PC-9 (cell line): ENCODE measurements at regions not wholly inside any gene's neighbourhood (a gene's known extent, or its start where the extent isn't known, plus 50 kb on each side); places are given as distances from the start of the nearest gene placed in this dataset.

Experiments
- BruUV-seq: library from RNA; stranded (reverse); fragments of 400-500 nt; replicated peaks from 2 replicates; lab custom pipeline; 2021; lab: Mats Ljungman, UMichigan
- CTCF ChIA-PET: fragments of 300-600 bp; sonication (Branson Sonifier 250); formaldehyde crosslinking; loops from one replicate; lab custom pipeline; 2022; ENCODE audit warnings: antibody characterized with exemption; lab: Charles Lee
- POLR2A ChIA-PET: fragments of 300-600 bp; sonication (Branson Sonifier 250); formaldehyde crosslinking; loops from one replicate; lab custom pipeline; 2022; ENCODE audit warnings: antibody characterized with exemption; ENCODE audit not compliant: unreplicated experiment; lab: Charles Lee
- DNase-seq, 2 experiments: peaks; one replicate each; pipeline versions ENCODE4 v3.0.0 to v3.0.0-alpha.2; 2015 to 2022; ENCODE audit warnings: mixed read lengths in 1 of 2
- H2AFZ ChIP-seq: fragments of 200-600 bp; sonication (generic); 2 replicates; pipeline ENCODE4 v1.8.1; 2017; ENCODE audit warnings: antibody characterized with exemption
- H3F3A ChIP-seq: fragments of 200-600 bp; sonication (generic); 2 replicates; pipeline ENCODE4 v1.8.1; 2017; ENCODE audit warnings: antibody characterized with exemption, mild to moderate bottlenecking, low read depth; ENCODE audit not compliant: insufficient read depth
- H3K27ac ChIP-seq: fragments of 200-600 bp; sonication (generic); 2 replicates; pipeline ENCODE4 v1.6.1; 2016; ENCODE audit warnings: mixed run types
- H3K27me3 ChIP-seq: fragments of 200-600 bp; sonication (generic); 2 replicates; pipeline ENCODE4 v1.6.1; 2016; ENCODE audit warnings: low read depth, mixed run types; ENCODE audit not compliant: insufficient read depth
- H3K36me3 ChIP-seq: fragments of 200-600 bp; sonication (generic); 2 replicates; pipeline ENCODE4 v1.6.1; 2016; ENCODE audit warnings: low read depth, mixed run types
- H3K4me1 ChIP-seq: fragments of 200-600 bp; sonication (generic); replicated peaks from 2 replicates; pipeline ENCODE4 v1.6.1; 2016; ENCODE audit warnings: mixed run types; ENCODE audit not compliant: insufficient read depth
- H3K4me2 ChIP-seq: fragments of 200-600 bp; sonication (generic); 2 replicates; pipeline ENCODE4 v1.6.1; 2017; ENCODE audit warnings: mixed run types
- H3K4me3 ChIP-seq: fragments of 200-600 bp; sonication (generic); 2 replicates; pipeline ENCODE4 v1.6.1; 2016; ENCODE audit warnings: mixed run types
- H3K79me2 ChIP-seq: fragments of 200-600 bp; sonication (generic); 2 replicates; pipeline ENCODE4 v1.6.1; 2017; ENCODE audit warnings: low read depth, mixed run types
- H3K9me2 ChIP-seq: fragments of 200-600 bp; sonication (generic); 2 replicates; pipeline ENCODE4 v1.8.1; 2017; ENCODE audit warnings: mild to moderate bottlenecking; ENCODE audit not compliant: insufficient read depth
- H3K9me3 ChIP-seq: fragments of 200-600 bp; sonication (generic); 2 replicates; pipeline ENCODE4 v1.8.1; 2016; ENCODE audit warnings: low read depth; ENCODE audit not compliant: insufficient read depth
- H4K20me1 ChIP-seq: fragments of 200-600 bp; sonication (generic); 2 replicates; pipeline ENCODE4 v1.8.1; 2017; ENCODE audit not compliant: insufficient read depth
- EZH2 ChIP-seq: fragments of 200-600 bp; sonication (generic); IDR thresholded peaks from 2 replicates; pipeline ENCODE4 v1.8.0; 2017; ENCODE audit warnings: antibody characterized with exemption, low read depth
- intact Hi-C: fragments of 100-400 bp; cut with micrococcal nuclease; formaldehyde crosslinking; loops from one replicate; pipeline ENCODE4 v1.10.0; 2022; ENCODE audit not compliant: unreplicated experiment
- TF ChIP-seq, protein P1 (sequence below): fragments of 200-600 bp; sonication (generic); conservative IDR thresholded peaks from 2 replicates; pipeline ENCODE4 v1.6.1; 2017; ENCODE audit warnings: mixed run types, antibody characterized with exemption, mild to moderate bottlenecking, moderate library complexity

DNA sequence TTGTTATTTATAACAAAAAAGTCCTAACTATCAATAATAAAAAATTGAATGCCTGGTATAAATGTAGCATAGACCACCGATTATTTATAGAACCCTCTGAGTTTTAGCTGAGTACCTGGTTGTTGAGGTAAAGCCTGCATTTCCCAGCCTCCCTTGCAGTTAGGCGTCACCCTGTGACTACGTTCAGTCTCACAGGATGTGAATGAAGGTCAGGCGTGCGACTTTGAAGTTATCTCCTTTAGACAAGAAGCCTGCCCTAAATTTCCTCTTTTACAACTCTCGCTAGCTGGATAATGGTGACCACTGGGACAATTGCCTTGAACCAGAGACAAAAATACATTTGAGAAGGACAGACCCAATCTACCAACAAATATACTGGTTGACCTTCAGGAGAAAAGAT, 67.5 kb upstream of the TES start:
- no peak overlapping the region for H3K27ac ChIP-seq
- CTCF ChIA-PET, result no interaction called here
- BruUV-seq, result no TSS peak

GRCh38 chr7:116145245-116145852, 65.0 kb upstream of the TES start:
- BruUV-seq, result no TSS peak
- peaks cover 5% of the 10 kb centered on the region; the same call in 1 of the 2 replicates for H3K9me2 ChIP-seq
- H3K4me1 ChIP-seq, result no peaks in the 10 kb centered on the region
- intact Hi-C loops, result no loop called here
- POLR2A ChIA-PET, result interaction anchor here (0.6 kb wide), 1 partner anchor 354 kb away, joined by 5 read pairs; the partner anchor contains the start of gene CAV2
- CTCF ChIA-PET, result no interaction called here
- no peak overlapping the region for H3K4me3 ChIP-seq
- H3K36me3 ChIP-seq, result no peaks in the 10 kb centered on the region
- H3K79me2 ChIP-seq, result no peaks in the 10 kb centered on the region
- no peak for TF ChIP-seq EZH2
- TF ChIP-seq, protein P1, sequence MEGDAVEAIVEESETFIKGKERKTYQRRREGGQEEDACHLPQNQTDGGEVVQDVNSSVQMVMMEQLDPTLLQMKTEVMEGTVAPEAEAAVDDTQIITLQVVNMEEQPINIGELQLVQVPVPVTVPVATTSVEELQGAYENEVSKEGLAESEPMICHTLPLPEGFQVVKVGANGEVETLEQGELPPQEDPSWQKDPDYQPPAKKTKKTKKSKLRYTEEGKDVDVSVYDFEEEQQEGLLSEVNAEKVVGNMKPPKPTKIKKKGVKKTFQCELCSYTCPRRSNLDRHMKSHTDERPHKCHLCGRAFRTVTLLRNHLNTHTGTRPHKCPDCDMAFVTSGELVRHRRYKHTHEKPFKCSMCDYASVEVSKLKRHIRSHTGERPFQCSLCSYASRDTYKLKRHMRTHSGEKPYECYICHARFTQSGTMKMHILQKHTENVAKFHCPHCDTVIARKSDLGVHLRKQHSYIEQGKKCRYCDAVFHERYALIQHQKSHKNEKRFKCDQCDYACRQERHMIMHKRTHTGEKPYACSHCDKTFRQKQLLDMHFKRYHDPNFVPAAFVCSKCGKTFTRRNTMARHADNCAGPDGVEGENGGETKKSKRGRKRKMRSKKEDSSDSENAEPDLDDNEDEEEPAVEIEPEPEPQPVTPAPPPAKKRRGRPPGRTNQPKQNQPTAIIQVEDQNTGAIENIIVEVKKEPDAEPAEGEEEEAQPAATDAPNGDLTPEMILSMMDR, result no peak
- DNase-seq, result no peak
- no peak overlapping the region for H3K4me2 ChIP-seq
- H3F3A ChIP-seq, result no peaks in the 10 kb centered on the region
- H3K27ac ChIP-seq, result no peak overlapping the region
- H3K9me3 ChIP-seq, result no peaks in the 10 kb centered on the region; the same call in 1 of the 2 replicates
- H2AFZ ChIP-seq, result no peak overlapping the region
- H4K20me1 ChIP-seq, result no peaks in the 10 kb centered on the region
- no peaks in the 10 kb centered on the region for H3K27me3 ChIP-seq

More for the DNA sequence above, 67.5 kb upstream of the TES start:
- H3K79me2 ChIP-seq, result no peaks in the 10 kb centered on the region
- H3K9me3 ChIP-seq, result no peaks in the 10 kb centered on the region
- H3K36me3 ChIP-seq, result no peaks in the 10 kb centered on the region
- H3K27me3 ChIP-seq, result no peaks in the 10 kb centered on the region
- H3K4me1 ChIP-seq, result no peaks in the 10 kb centered on the region
- no peaks in the 10 kb centered on the region; the same call in 1 of the 2 replicates for H3K9me2 ChIP-seq
- DNase-seq, result no peak
- H3F3A ChIP-seq, result no peaks in the 10 kb centered on the region
- no peak overlapping the region for H3K4me2 ChIP-seq
- no peak overlapping the region for H3K4me3 ChIP-seq
- no peaks in the 10 kb centered on the region for H4K20me1 ChIP-seq
- POLR2A ChIA-PET, result no interaction called here
- no peak overlapping the region for H2AFZ ChIP-seq
- intact Hi-C loops, result loop anchor here (1.0 kb wide), 1 partner anchor 666 kb away; no protein-coding TSS in a partner anchor
- TF ChIP-seq EZH2, result no peak
- TF ChIP-seq, protein P1, result no peak

GRCh38 chr7:116148108-116148507, 62.2 kb upstream of the TES start:
- Histone ChIP-seq H3F3A (no peaks in the 10 kb centered on the region), H4K20me1 (no peaks in the 10 kb centered on the region), H3K4me1 (no peaks in the 10 kb centered on the region), H2AFZ (no peak overlapping the region; the same call in 1 of the 2 replicates), H3K36me3 (no peaks in the 10 kb centered on the region), H3K27ac (no peak overlapping the region), H3K27me3 (no peaks in the 10 kb centered on the region), H3K79me2 (no peaks in the 10 kb centered on the region), H3K9me3 (no peaks in the 10 kb centered on the region; the same call in 1 of the 2 replicates), H3K9me2 (0 out of 2 replicates have a peak, but pooled peaks cover 5% of the 10 kb centered on the region), H3K4me3 (no peak overlapping the region), H3K4me2 (no peak overlapping the region)
- TF ChIP-seq, protein P1, result no peak
- TF ChIP-seq EZH2, result no peak
- ChIA-PET POLR2A (no interaction called here), CTCF (no interaction called here)
- BruUV-seq, result no TSS peak
- intact Hi-C loops, result no loop called here
- no peak for DNase-seq
